HG03565 (cell line): ENCODE measurements at regions not wholly inside any gene's neighbourhood (a gene's known extent, or its start where the extent isn't known, plus 50 kb on each side); places are given as distances from the start of the nearest gene placed in this dataset.

ENCODE experiments used
- ATAC-seq: cut with Tn5 transposase; IDR thresholded peaks from one replicate; pipeline ENCODE4 v1.9.1; 2021; ENCODE audit warnings: mild to moderate bottlenecking, moderate library complexity; ENCODE audit not compliant: unreplicated experiment

DNA sequence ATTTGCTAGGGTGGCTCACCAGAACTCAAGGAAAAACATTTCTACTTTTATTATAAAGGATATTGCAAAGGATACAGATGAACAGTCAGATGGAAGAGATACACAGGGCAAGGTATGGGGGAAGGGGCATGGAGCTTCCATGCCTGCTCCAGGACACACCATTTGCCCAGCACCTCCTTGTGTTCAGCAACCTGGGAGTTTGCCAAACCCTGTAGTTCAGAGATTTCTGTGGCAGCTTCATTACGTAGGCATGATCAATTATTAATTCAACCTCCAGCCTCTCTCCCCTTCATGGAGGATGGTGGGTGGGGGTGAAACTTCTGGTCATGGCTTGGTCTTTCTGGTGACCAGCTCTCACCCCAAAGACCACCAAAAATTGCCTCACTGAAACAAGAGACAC, 353.9 kb upstream of the THBS1 start:
- ATAC-seq = no peak

DNA sequence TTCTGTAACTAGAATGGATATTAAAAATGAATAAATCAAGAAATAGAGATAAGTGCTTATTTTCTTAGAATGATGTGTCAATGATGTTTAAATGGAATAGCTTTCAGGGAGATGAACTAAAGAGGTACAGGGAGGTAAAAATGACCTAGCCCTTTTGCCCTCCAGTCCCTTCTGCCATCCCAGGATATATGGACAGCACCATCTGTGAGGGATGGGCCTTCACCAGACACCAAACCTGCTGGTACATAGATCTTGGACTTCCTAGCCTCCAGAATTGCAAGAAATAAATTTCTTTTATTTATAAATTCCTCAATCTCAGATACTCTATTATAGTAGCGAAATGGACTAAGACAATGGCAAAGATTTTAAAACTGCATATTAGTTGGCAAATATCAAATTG, 352.0 kb upstream of the THBS1 start:
- ATAC-seq = no peak

DNA sequence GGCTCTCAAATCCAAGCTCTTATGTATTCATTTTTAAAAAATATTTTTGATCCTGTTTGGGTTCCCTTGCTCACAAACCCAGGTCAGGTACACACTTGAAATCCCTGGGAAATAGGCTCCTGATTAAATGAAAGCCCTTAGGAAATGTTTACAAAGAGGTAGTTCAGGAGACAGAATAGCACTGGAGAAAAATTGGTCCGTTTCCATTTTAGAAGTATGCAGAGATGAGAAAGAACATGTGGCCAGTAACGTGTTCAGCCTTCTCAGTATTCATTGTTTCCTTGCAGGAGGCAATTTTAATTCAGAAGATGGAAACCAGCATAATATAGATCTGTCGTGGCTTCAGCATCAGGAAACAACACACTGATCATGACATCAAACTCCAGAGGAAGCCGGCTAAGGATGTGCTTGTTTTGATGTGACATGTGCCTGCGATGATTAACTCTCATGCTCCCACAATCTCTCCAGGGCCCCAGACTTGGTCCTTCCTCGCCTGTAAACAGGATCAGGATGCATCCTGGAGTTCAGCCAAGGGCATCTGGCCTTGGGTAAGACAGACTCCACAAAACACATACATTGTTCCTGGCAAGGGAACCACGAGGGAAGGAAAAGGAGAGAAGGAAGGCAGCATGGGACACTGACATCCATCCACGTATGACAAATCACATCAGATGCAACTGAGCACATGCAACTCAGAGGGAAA, 350.5 kb upstream of the THBS1 start:
- no peak for ATAC-seq

DNA sequence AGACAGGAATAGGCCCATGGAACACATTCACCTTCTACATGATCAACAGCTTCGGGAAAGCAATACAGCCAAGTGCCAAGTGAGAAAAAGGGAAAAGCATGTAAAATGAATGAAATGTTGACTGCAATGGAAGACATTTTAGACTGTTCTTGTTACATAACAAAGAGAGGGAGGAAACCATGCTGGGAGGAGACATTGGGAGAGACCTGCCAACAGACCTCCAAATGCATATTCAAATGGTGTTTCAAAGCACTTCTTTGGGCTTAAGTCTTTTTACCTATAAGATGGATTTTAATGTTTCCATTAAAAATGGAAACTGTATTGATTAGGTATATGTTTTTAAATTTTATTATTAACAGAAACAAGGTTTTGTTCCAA, 350.0 kb upstream of the THBS1 start:
- no peak for ATAC-seq

DNA sequence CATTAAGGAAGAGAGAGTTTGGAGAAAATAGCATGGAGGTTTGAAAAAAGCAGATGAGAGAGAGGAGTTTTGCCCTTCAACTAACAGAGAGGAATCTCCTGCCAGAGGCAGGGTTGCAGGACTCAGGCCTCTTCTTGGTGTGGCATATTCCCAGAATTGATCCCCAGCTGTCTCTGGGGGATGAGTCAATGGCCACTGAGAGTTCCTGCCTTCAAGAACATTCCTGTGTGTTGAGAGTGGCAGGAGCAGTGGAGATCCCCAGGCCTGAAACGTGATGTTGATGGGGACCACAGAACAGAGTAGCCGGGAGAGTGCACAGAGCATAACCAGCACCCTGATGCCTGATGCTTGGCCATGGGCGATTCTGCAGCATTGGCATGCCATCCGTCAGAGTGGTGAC, 348.4 kb upstream of the THBS1 start:
- no peak for ATAC-seq

DNA sequence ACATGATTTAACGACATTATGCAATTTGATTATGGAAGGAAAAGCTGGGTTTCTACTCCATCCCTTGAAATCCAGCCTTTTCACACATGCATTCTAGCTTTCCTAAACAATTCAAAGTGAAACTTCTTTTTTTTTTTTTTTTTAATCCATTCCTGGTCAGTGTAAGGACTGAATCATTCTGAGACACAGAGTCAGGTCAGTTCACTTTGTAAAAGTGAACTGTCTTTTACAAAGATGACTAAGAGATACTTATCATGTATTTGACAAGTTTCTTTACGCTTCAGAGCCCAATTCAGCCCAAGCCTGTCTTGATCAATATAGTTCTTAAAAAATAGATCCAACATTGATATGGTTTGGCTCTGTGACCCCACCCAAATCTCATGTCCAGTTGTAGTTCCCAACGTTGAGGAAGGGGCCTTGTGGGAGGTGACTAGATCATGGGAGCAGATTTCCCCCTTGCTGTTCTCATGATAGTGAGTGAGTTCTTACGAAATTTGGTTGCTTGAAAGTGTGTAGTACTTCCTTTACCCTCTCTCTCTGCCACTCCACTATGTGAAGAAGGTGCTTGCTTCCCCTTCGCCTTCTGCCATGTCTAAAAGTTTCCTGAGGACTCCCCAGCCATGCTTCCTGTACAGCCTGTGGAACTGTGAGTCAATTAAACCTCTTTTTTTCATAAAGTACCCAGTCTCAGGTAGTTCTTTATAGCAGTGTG, 345.6 kb upstream of the THBS1 start:
- ATAC-seq = no peak

DNA sequence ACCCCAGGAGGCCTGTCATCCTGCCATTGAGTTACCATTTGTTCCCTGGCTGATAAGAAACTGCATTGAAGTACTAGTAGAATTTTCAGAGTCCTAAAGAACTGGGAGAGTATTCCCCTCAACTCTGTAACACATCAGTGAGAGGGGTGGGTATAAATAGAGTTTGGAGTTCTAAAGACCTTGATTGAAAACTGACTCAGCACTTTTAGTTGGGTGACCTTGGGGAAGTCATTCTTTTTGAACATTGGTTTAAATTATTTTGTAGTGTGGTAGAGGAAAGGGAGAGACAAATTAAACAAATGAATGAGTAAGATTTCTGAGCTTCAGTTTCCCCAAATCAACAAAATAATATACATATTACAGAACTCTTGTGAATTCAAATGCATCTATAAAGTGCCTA, 344.5 kb upstream of the THBS1 start:
- no peak for ATAC-seq

DNA sequence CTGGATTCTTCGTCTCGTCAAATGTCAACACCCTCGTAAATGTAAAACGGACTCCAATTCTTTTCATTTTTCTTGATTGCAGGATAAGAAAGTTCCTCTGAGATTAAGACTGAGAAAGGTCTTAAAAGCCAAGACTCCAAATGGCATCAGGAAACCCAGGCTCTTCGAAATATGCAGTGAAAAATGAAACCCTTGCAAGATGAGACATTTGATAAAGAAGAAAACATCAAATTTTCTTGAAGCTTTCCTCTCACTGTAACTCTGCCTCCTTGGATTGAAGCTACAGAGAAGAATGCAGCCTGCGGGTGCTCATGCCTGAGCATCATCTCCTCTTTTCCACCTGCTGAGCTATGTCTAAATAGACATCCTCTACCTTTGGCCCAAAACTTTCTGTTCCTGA, 342.4 kb upstream of the THBS1 start:
- no peak for ATAC-seq

DNA sequence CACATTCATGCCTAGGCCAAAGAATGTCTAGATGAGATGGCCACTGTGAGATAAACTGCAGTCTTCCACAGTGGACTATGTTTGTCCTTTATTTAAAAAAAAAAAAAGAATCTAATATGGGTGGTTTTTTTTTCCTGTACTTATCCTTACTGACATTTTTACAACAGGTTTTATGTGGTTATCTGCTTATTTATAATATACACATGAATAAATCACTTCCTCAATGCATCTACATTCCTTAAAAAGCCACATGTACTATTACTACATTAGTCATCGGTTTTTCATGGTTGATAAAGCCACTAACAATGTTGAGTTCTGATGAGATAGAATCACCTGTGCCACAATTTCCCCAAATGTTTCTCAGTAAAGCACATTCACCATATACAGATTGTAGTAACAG, 341.3 kb upstream of the THBS1 start:
- ATAC-seq = no peak

DNA sequence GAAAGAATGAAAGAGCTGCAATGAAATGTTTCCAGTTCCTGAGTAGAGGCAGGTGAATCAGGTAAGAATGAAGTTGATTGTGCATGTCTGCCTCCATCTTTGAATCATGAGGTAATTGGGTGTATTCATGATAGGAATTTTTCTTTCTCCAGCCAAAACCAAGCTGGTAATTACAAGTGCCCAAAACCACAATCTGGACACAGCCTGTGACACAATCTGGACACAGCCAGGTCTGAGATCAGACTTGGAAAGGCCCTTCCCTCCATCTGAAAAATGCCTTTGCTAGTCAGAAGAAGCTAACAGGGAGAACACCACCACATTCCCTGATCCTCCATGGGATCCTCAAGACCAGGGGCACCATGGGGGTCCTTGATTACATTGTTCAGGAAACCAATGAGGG, 338.5 kb upstream of the THBS1 start:
- ATAC-seq = no peak

DNA sequence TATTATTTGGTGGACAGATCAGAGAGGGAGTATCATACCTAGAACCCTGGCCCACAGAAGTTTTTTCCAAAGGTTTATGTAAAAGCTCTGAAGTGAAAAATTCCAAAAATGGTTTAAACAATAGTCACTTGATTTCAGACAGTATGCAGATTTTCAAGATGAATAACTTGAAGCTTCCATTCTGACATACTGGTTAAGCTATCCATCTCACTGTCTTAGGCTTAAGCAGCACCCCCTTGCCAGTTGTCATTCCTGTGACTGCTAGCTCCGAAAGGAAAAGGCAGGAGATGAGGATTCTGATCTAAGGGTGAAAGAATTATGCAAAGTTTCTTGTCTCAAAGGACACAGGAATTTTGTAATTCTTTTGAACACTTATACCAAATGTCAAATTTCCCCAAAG, 337.5 kb upstream of the THBS1 start:
- ATAC-seq = no peak

DNA sequence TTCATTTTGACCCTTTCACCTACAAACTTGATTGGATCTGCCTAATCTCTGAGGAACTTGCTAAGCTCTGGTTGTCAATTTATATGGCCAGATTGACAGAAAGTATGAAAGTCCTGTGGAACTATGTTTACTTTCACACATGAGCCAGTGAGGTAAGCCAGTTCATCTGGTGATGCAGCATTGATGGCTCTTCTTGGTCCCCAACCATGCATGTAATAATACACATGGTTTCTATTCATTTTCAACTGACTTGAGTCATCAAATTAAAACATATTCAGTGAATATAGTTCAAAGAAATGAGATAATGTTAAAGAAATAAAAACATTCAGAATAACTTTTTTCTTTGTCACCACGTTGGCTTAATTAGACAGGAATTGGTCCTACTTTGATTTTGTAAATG, 336.1 kb upstream of the THBS1 start:
- no peak for ATAC-seq

DNA sequence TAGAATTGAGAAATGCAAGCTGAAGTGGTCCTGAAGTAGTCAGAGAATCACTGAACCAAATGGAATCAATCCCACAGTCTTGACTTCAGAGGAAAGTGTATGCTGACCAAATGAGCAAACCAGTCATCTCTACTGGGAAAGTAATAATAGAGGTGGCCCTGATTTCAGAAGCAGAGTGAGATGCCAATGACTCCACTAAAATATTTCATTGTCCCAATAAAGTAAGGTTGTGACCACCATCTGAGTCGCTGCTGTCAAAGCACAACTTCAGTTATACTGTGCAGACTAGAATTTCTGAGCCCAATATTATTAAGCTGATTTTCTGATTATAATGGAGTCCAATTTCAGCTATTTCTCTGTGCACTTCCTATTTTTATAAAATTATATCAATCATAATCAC, 334.4 kb upstream of the THBS1 start:
- no peak for ATAC-seq

DNA sequence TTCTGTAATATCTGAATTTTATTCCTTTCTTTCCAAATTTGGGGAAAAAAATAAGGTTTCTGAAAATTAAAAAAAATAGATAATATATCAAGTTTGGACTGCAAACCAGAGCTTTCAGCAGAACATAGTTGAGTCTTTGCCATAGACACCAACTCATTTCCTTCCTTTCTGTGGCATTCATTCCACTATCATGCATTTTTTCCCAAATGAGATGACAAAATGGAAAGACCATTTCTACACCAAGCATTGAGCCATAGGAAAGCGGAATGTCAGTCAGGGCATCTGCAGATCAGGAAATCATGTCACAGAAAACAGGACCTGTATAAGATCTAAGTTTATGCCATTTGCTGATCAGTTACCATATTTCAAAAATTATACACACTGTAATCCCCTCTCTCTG, 333.3 kb upstream of the THBS1 start:
- no peak for ATAC-seq

DNA sequence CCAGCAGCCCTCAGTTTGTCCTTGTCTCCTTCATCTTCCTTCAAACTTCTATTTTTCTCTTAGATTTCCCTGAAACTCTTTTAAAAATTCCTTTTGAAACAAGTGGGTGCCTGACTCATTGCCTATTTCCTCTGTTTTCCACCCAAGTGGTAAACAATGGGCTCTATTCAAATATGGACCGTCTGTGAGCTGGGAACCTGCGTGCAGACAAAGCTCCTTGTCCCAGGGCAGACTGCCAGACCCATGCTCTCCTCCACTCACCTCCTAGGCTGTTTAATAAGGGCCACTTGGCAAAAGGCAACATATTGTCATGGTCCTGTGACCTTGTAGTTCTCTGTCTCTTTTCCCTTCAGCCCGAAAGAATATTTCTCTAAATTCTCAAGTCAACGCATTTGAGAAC, 332.7 kb upstream of the THBS1 start:
- no peak for ATAC-seq

DNA sequence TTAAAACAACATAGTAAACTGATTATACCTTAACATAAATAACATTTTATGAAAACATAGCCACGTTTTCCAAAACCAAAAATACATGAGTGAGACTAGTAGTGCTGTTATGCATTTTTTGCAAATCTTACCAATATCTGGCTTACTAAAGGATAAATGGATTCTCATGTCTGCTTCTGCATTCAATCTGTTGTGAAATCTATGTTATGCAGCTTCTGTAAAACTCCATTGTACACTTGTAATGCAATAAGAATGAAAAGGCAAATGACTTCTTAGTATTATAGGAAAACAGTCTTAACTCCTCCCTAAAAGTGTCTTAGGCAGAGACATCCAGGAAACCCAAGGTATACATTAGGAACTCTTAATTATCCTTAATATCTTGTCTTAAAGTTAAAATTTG, 330.9 kb upstream of the THBS1 start:
- ATAC-seq = no peak

DNA sequence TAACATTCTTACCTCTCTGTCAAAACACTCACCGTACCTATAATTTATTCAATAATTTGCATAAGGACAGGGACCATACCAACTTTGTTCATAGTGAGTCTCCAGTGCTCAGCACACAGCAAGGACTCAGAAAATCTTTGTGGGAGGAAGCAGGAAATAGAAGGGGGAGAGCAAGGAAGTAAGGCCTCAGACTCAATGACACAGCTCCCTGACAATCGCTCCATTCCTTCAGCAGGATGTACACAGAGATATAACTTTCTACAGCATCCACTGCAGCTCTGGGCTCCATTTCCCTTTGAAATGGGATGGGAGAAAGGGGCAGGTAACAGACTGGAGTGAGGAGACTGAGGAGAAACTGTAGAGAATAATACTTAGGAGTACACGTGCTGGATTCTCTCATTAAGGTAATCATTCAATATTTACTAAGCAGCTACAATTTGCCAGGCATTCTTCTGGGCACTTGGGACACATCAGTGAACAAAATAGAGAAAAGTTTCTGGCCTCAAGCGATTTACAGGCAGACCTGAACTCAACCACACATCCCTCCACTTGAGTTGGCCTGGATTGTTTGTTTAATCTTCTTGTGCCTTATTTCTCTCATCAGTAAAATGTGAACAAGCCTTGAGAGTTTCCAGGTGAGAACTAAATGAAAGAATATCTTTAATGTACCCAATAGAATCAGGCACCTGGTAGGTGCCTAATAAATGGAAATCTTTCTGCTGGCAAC, 330.3 kb upstream of the THBS1 start:
- no peak for ATAC-seq

DNA sequence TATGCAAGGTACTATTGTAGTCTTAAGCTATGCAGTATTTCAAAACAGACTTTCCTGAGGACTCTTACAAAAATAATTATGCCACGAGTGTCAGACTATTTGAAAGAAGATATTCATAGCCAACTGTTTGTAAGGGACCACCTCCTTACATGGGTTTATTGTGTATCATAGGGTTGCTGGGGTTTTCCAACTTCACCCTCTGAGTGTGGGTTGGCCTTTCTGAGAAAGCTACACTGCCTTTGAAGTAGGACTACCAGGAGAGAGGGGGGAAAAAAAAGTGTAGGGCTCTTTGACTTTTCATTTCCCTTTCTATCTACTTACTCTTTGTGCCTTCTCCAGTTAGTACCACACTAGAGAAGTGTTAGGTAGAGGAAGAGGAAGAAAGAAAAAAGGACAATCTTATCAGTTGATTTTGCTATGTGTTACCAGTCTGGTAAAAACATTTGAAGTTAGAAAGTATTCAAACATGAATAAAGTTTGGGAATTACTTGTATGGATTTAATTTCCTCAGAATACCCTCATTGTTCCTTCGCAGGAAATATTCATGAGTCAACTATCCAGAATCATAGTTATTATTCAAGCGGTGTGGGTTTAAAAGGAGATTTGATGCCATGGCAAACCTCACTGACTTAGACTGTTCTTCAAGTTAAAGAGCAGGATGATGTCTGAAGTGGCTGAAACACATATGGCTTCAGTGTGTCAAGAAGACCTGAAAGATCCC, 329.3 kb upstream of the THBS1 start:
- no peak for ATAC-seq

DNA sequence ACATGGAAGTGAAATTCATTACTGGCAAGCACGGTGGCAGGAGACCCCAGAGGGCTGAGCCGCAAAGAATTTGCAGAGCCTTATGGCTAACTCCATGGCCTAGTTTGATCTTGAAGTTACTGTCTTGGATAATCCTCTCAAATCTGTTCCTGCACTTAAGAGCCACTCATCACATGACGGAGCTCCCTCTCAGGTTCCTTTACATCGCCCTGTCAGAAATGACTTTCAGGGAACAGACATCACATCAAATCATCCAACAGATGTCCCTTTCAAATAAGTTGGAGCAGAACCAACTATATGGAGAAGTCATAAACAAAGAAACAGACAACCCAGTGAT, 328.8 kb upstream of the THBS1 start:
- no peak for ATAC-seq

DNA sequence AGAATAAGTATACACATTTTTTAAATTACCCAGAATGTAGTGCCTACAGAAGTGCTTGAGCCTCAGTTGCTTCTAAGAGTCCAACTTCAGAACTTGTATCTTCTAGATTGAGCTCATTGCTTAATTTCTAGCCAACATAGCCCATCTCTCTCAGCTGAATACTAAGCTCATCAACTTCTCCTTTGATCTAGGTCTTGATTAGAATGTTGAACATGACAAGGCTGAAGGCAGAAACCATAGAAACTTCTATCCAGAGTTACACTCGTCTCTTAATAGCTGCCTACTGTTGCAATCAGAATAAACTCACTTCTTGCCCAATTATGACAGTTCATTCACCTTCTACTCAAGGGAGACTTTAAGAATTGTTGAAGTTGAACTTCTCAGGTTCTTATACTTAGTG, 327.3 kb upstream of the THBS1 start:
- ATAC-seq = no peak

DNA sequence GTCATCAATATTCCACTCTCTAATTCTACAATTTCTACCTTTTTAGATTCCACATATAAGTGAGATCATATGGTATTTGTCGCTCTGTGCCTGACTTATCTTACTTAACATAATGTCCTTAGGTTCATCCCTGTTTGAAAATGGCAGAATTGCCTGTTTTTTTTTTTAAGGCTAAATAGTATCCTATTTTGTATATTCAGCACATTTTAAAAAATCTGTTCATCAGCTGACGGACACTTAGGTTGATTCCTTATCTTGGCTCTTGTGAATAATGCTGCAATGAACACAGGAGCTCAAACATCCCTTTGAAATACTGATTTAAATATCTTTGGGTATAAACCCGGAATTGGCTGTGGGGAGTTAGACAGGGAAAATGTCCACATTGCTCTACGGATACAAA, 326.7 kb upstream of the THBS1 start:
- no peak for ATAC-seq

DNA sequence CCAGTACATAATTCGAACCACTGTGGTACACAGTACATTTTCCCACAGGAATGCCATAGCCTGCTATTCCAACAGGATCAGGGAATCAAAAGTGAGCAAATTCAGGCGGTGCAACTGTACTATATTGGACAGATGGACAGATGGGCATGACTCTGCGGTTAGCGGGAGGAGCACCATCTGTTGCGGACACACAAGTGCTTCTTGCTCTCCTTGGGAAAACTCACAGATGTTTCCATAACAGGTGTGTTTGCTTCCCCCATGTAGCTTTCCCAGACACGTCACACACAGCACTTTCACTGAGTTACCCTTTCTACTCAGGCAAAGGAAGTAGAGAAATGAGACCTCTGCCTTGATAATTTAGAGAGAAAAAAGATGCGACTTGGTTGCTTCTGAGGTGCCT, 325.1 kb upstream of the THBS1 start:
- ATAC-seq = no peak
